Mesenchymal stem cell (in vitro differentiated cells and primary cell): ENCODE measurements at regions not wholly inside any gene's neighbourhood (a gene's known extent, or its start where the extent isn't known, plus 50 kb on each side); places are given as distances from the start of the nearest gene placed in this dataset.
"Not testable (repeated sequence)": the region's sequence is repeated elsewhere in the genome, so short reads cannot be mapped to it uniquely, and the experiment has no call there.

Experiments used
- DNase-seq: peaks from one replicate; pipeline ENCODE4 v3.0.0-alpha.2; 2013
- H2AFZ ChIP-seq: one replicate; pipeline ENCODE4 v1.6.1; 2013; ENCODE audit warnings: low read depth, mild to moderate bottlenecking, control low read depth, inconsistent platforms, low read length, moderate library complexity
- H2AK5ac ChIP-seq: 2 replicates; pipeline ENCODE4 v1.6.1; 2013; ENCODE audit warnings: low read length, moderate library complexity, mild to moderate bottlenecking, inconsistent platforms; ENCODE audit not compliant: severe bottlenecking
- H2BK120ac ChIP-seq: one replicate; pipeline ENCODE4 v1.6.1; 2013; ENCODE audit warnings: low read depth, mild to moderate bottlenecking, inconsistent platforms, low read length, moderate library complexity
- H2BK12ac ChIP-seq, 2 experiments: one replicate each; pipeline ENCODE4 v1.6.1; 2013; ENCODE audit warnings: inconsistent platforms in 2 of 2, low read length in 2 of 2, mild to moderate bottlenecking in 2 of 2, moderate library complexity in 2 of 2, control low read depth in 1 of 2
- H2BK15ac ChIP-seq: one replicate; pipeline ENCODE4 v1.6.1; 2013; ENCODE audit warnings: mild to moderate bottlenecking, low read depth, inconsistent platforms; ENCODE audit not compliant: poor library complexity, severe bottlenecking
- H2BK5ac ChIP-seq: 2 replicates; pipeline ENCODE4 v1.6.1; 2013; ENCODE audit warnings: low read depth, mild to moderate bottlenecking, low read length, control low read depth, inconsistent platforms; ENCODE audit not compliant: poor library complexity, severe bottlenecking
- H3K14ac ChIP-seq, 2 experiments: one replicate each; pipeline ENCODE4 v1.6.1; 2013; ENCODE audit warnings: inconsistent platforms in 2 of 2, low read length in 2 of 2, control low read depth in 1 of 2, mild to moderate bottlenecking in 1 of 2, moderate library complexity in 1 of 2
- H3K18ac ChIP-seq, 2 experiments: one replicate each; pipeline ENCODE4 v1.6.1; 2013; ENCODE audit warnings: inconsistent platforms in 2 of 2, low read length in 2 of 2, control low read depth in 1 of 2, low read depth in 1 of 2, mild to moderate bottlenecking in 1 of 2
- H3K23ac ChIP-seq, 2 experiments: one replicate each; pipeline ENCODE4 v1.6.1; 2013; ENCODE audit warnings: inconsistent platforms in 2 of 2, low read length in 2 of 2, mild to moderate bottlenecking in 2 of 2, moderate library complexity in 2 of 2, control low read depth in 1 of 2
- H3K27ac ChIP-seq: 2 replicates; pipeline ENCODE4 v1.5.1; 2013; ENCODE audit warnings: mild to moderate bottlenecking, moderate library complexity, low read length, control low read depth, inconsistent platforms; ENCODE audit not compliant: poor library complexity, severe bottlenecking
- H3K27me3 ChIP-seq, 2 experiments: 2 replicates each; pipeline versions ENCODE4 v1.6.1 to v1.7.0; 2013; ENCODE audit warnings: low read length in 2 of 2, mild to moderate bottlenecking in 2 of 2, moderate library complexity in 2 of 2, control low read depth in 1 of 2, inconsistent platforms in 1 of 2; ENCODE audit not compliant: control insufficient read depth in 1 of 2, insufficient read depth in 1 of 2
- H3K36me3 ChIP-seq, 2 experiments: 2 replicates each; pipeline versions ENCODE4 v1.6.1 to v1.7.0; 2013; ENCODE audit warnings: low read length in 2 of 2, control low read depth in 1 of 2, inconsistent platforms in 1 of 2, low read depth in 1 of 2, mild to moderate bottlenecking in 1 of 2; ENCODE audit not compliant: insufficient read depth in 2 of 2, control insufficient read depth in 1 of 2
- H3K4ac ChIP-seq, 2 experiments: one replicate each; pipeline ENCODE4 v1.6.1; 2013; ENCODE audit warnings: inconsistent platforms in 2 of 2, low read length in 2 of 2, mild to moderate bottlenecking in 2 of 2, moderate library complexity in 2 of 2, control low read depth in 1 of 2, low read depth in 1 of 2
- H3K4me1 ChIP-seq: 2 replicates; pipeline ENCODE4 v1.6.1; 2013; ENCODE audit warnings: low read depth, low read length, control low read depth; ENCODE audit not compliant: control insufficient read depth, insufficient read depth
- H3K4me2 ChIP-seq: 2 replicates; pipeline ENCODE4 v1.6.1; 2013; ENCODE audit warnings: low read length, mild to moderate bottlenecking, inconsistent platforms; ENCODE audit not compliant: poor library complexity, severe bottlenecking
- H3K4me3 ChIP-seq, 2 experiments: 2 replicates each; pipeline versions ENCODE4 v1.5.1 to v1.7.0; 2013; ENCODE audit warnings: low read length in 2 of 2, mild to moderate bottlenecking in 2 of 2, control low read depth in 1 of 2, low read depth in 1 of 2; ENCODE audit not compliant: insufficient read depth in 1 of 2
- H3K79me1 ChIP-seq: replicated peaks from 2 replicates; pipeline ENCODE4 v1.6.1; 2013; ENCODE audit warnings: mild to moderate bottlenecking, control low read depth, low read length, inconsistent platforms; ENCODE audit not compliant: poor library complexity, severe bottlenecking
- H3K9ac ChIP-seq: 2 replicates; pipeline ENCODE4 v1.7.0; 2013; ENCODE audit warnings: mild to moderate bottlenecking, low read length, moderate library complexity
- H3K9me3 ChIP-seq: 2 replicates; pipeline ENCODE4 v1.7.0; 2013; ENCODE audit warnings: mild to moderate bottlenecking, low read length; ENCODE audit not compliant: control insufficient read depth
- H4K8ac ChIP-seq: one replicate; pipeline ENCODE4 v1.6.1; 2013; ENCODE audit warnings: inconsistent platforms, mild to moderate bottlenecking, low read length, moderate library complexity
- H4K91ac ChIP-seq: one replicate; pipeline ENCODE4 v1.6.1; 2013; ENCODE audit warnings: mild to moderate bottlenecking, low read length, inconsistent platforms
- WGBS: methylation state at CpG from one replicate; pipeline ENCODE4 v1.1.7; 2013; ENCODE audit warnings: mixed read lengths; 5-methylcytosine and 5-hydroxymethylcytosine counted together

GRCh38 chr4:146104541-146104940 is 71.0 kb upstream of the LSM6 start:
- H2AK5ac ChIP-seq, result no peak overlapping the region

GRCh38 chr4:146104052-146104451 is 71.5 kb upstream of the LSM6 start:
- H2BK15ac ChIP-seq, H3K4me3 ChIP-seq, H2AFZ ChIP-seq, H3K4ac ChIP-seq, H2BK12ac ChIP-seq, H3K79me1 ChIP-seq, DNase-seq, H4K91ac ChIP-seq, H2BK120ac ChIP-seq, H3K23ac ChIP-seq, H3K27ac ChIP-seq, H3K4me1 ChIP-seq, H3K36me3 ChIP-seq, H3K4me2 ChIP-seq, H3K9ac ChIP-seq, H3K27me3 ChIP-seq, H2BK5ac ChIP-seq, H4K8ac ChIP-seq, H3K14ac ChIP-seq, H2AK5ac ChIP-seq, H3K18ac ChIP-seq, H3K9me3 ChIP-seq: not testable (repeated sequence)
- 97% methylated on average over 9 of the region's 9 CpGs for WGBS

More at GRCh38 chr4:146104541-146104940, 71.0 kb upstream of the LSM6 start:
- no peak overlapping the region for H2BK120ac ChIP-seq
- no peak overlapping the region for H4K8ac ChIP-seq
- no peak overlapping the region for H2BK5ac ChIP-seq
- no peak overlapping the region for H2BK12ac ChIP-seq
- no peak overlapping the region for H3K23ac ChIP-seq
- no peak overlapping the region for H3K4me3 ChIP-seq
- no peaks in the 10 kb centered on the region for H3K36me3 ChIP-seq
- H3K4me1 ChIP-seq, result no peaks in the 10 kb centered on the region
- no peak overlapping the region for H3K9ac ChIP-seq
- H3K27ac ChIP-seq, result no peak overlapping the region
- no peak overlapping the region for H3K4me2 ChIP-seq
- H3K14ac ChIP-seq, result no peak overlapping the region
- H3K18ac ChIP-seq, result no peak overlapping the region
- H3K27me3 ChIP-seq, result no peaks in the 10 kb centered on the region
- H2BK15ac ChIP-seq, result no peak overlapping the region
- no peak for DNase-seq
- WGBS, result 84% methylated on average over 4 of the region's 4 CpGs
- H3K79me1 ChIP-seq, result no peaks in the 10 kb centered on the region
- no peaks in the 10 kb centered on the region for H3K9me3 ChIP-seq
- H2AFZ ChIP-seq, result no peak overlapping the region
- no peak overlapping the region for H4K91ac ChIP-seq
- no peak overlapping the region for H3K4ac ChIP-seq

GRCh38 chr4:146099585-146099984 is 75.9 kb upstream of the LSM6 start:
- H2BK5ac ChIP-seq, result no peak overlapping the region
- no peak overlapping the region for H4K8ac ChIP-seq
- H2AK5ac ChIP-seq, result no peak overlapping the region
- 74% methylated on average over 2 of the region's 3 CpGs for WGBS
- no peak overlapping the region for H4K91ac ChIP-seq
- no peak overlapping the region for H3K9ac ChIP-seq
- no peak for DNase-seq
- no peak overlapping the region for H3K14ac ChIP-seq
- H3K79me1 ChIP-seq, result no peaks in the 10 kb centered on the region
- no peak overlapping the region for H2BK12ac ChIP-seq
- H3K4me1 ChIP-seq, result peaks cover 2% of the 10 kb centered on the region
- H3K4ac ChIP-seq, result no peak overlapping the region
- no peak overlapping the region for H3K23ac ChIP-seq
- no peak overlapping the region for H3K27ac ChIP-seq
- H3K36me3 ChIP-seq, result no peaks in the 10 kb centered on the region
- no peak overlapping the region for H3K18ac ChIP-seq
- H2BK120ac ChIP-seq, result no peak overlapping the region
- no peak overlapping the region for H3K4me2 ChIP-seq
- H2AFZ ChIP-seq, result no peak overlapping the region
- H2BK15ac ChIP-seq, result no peak overlapping the region
- no peaks in the 10 kb centered on the region for H3K27me3 ChIP-seq
- no peaks in the 10 kb centered on the region for H3K9me3 ChIP-seq
- H3K4me3 ChIP-seq, result no peak overlapping the region

- Histone ChIP-seq H3K9me3 (no peaks in the 10 kb centered on the region), H3K18ac (no peak overlapping the region), H3K4me2 (no peak overlapping the region), H4K8ac (no peak overlapping the region), H3K4me1 (peaks cover 2% of the 10 kb centered on the region), H2BK15ac (no peak overlapping the region), H3K9ac (no peak overlapping the region), H2BK120ac (no peak overlapping the region), H2BK12ac (no peak overlapping the region), H3K79me1 (no peaks in the 10 kb centered on the region), H2BK5ac (no peak overlapping the region), H4K91ac (no peak overlapping the region), H3K14ac (no peak overlapping the region), H3K4ac (no peak overlapping the region), H2AK5ac (no peak overlapping the region), H3K27ac (no peak overlapping the region), H2AFZ (no peak overlapping the region), H3K4me3 (no peak overlapping the region), H3K36me3 (no peaks in the 10 kb centered on the region), H3K27me3 (no peaks in the 10 kb centered on the region), H3K23ac (no peak overlapping the region)
- DNase-seq, result no peak
- 94% methylated on average over 1 of the region's 2 CpGs for WGBS
These were observed 76.5 kb upstream of the LSM6 start for GRCh38 chr4:146098978-146099377.
